OCI-LY3 (cell line): ENCODE measurements at regions not wholly inside any gene's neighbourhood (a gene's known extent, or its start where the extent isn't known, plus 50 kb on each side); places are given as distances from the start of the nearest gene placed in this dataset.

Experiments
- CTCF ChIP-seq: fragments of 200-600, 300-600 bp; sonication (generic); IDR thresholded peaks from 2 replicates; pipeline ENCODE4 v1.5.1; 2014; ENCODE audit warnings: antibody characterized with exemption, low read length, low read depth
- EZH2phosphoT487 ChIP-seq: fragments of 200-600 bp; shearing (Covaris generic); IDR thresholded peaks from 2 replicates; pipeline ENCODE4 v1.6.1; 2018; ENCODE audit warnings: antibody characterized with exemption, mixed run types, low read depth

- TF ChIP-seq CTCF: no peak
- no peak for TF ChIP-seq EZH2phosphoT487
Observed at GRCh38 chr10:28890121-28890950, 213.0 kb downstream of the BAMBI start.
